HUDEP-2 (cell line): ENCODE measurements at regions not wholly inside any gene's neighbourhood (a gene's known extent, or its start where the extent isn't known, plus 50 kb on each side); places are given as distances from the start of the nearest gene placed in this dataset.
"Not testable (repeated sequence)": the region's sequence is repeated elsewhere in the genome, so short reads cannot be mapped to it uniquely, and the experiment has no call there.

Experiments used
- DNase-seq, 76 experiments: peaks; one replicate each; lab custom pipeline; 2025; ENCODE audit not compliant: unreplicated experiment in 76 of 76; lab: John Stamatoyannopoulos, UW

GRCh38 chr22:49349841-49350381, 477.8 kb downstream of the BRD1 start:
- DNase-seq, result no peak

GRCh38 chr22:49349181-49349835, 478.4 kb downstream of the BRD1 start:
- DNase-seq, result no peak

GRCh38 chr22:49348631-49349030, 479.0 kb downstream of the BRD1 start:
- no peak for DNase-seq

GRCh38 chr22:49347376-49347775, 480.3 kb downstream of the BRD1 start:
- DNase-seq, result no peak

- DNase-seq, result no peak
These were observed 481.8 kb downstream of the BRD1 start for GRCh38 chr22:49345896-49346295.

GRCh38 chr22:49344656-49345055, 483.0 kb downstream of the BRD1 start:
- no peak for DNase-seq

GRCh38 chr22:49344161-49344560, 483.5 kb downstream of the BRD1 start:
- DNase-seq, result no peak

- DNase-seq, result no peak
These were observed 487.3 kb downstream of the BRD1 start for GRCh38 chr22:49340406-49340805.

GRCh38 chr22:49336483-49336882, 491.2 kb downstream of the BRD1 start:
- not testable (repeated sequence) for DNase-seq

GRCh38 chr22:49334976-49335375, 492.7 kb downstream of the BRD1 start:
- DNase-seq, result no peak

- no peak for DNase-seq
These were observed 493.3 kb downstream of the BRD1 start for GRCh38 chr22:49334449-49334789.

GRCh38 chr22:49333206-49333605, 494.5 kb downstream of the BRD1 start:
- no peak for DNase-seq

- DNase-seq, result no peak
These were observed 495.0 kb downstream of the BRD1 start for GRCh38 chr22:49332691-49333090.

GRCh38 chr22:49331878-49332277, 495.8 kb downstream of the BRD1 start:
- no peak for DNase-seq

- no peak for DNase-seq
These were observed 496.4 kb downstream of the BRD1 start for GRCh38 chr22:49331223-49331815.

GRCh38 chr22:49330421-49331222, 497.1 kb downstream of the BRD1 start:
- no peak for DNase-seq

GRCh38 chr22:49329636-49330035, 498.0 kb downstream of the BRD1 start:
- no peak for DNase-seq

GRCh38 chr22:49328630-49329405, 498.9 kb downstream of the BRD1 start:
- no peak for DNase-seq

GRCh38 chr22:49328118-49328475, 499.6 kb downstream of the BRD1 start:
- no peak for DNase-seq

GRCh38 chr22:49327411-49328117, 500.1 kb downstream of the BRD1 start:
- no peak for DNase-seq
